ENCODE measurements at regions not wholly inside any gene's neighbourhood (a gene's known extent, or its start where the extent isn't known, plus 50 kb on each side); places are given as distances from the start of the nearest gene placed in this dataset.
"Not testable (repeated sequence)": the region's sequence is repeated elsewhere in the genome, so short reads cannot be mapped to it uniquely, and the experiment has no call there.

- no peaks in the 10 kb centered on the region for H3K4me1 ChIP-seq (ENCODE audit: control insufficient read depth, insufficient read depth, low read length)
- WGBS (ENCODE audit: insufficient coverage): 87% methylated on average over 4 of the region's 15 CpGs
These were observed 202.7 kb downstream of the CRLF2 start for GRCh38 chrX:1009771-1010170.

DNA sequence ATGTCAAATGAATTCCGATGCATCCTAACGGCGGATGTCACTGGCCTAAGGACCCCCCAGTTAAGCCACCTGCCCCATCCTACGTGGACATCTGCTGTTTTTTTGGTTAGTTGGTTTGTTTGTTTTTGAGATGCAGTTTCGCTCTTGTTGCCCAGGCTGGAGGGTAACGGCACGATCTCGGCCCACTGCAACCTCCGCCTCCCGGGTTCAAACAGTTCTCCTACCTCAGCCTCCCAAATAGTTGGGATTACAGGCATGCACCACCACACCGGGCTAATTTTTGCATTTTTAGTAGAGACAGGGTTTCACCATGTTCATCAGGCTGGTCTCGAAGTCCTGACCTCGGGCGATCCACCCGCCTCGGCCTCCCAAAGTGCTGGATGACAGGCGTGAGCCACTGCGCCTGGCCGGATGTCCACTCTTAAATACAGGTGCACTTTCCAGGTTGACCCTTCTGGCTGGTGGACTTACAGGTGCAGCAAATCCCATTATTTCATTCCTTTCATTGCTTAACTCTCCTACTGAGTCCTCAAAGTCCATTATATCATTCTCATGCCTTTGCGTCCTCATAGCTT lies 206.2 kb downstream of the CRLF2 start:
- H3K27ac ChIP-seq (ENCODE audit: low read depth, low read length): no peak overlapping the region
- H3K36me3 ChIP-seq (ENCODE audit: control insufficient read depth, insufficient read depth, low read length): no peaks in the 10 kb centered on the region
- no peak overlapping the region for H3K4me3 ChIP-seq (ENCODE audit: low read depth, low read length)
- H3K9me3 ChIP-seq (ENCODE audit: control insufficient read depth, insufficient read depth, low read length): no peaks in the 10 kb centered on the region
- no peaks in the 10 kb centered on the region for H3K4me1 ChIP-seq (ENCODE audit: control insufficient read depth, insufficient read depth, low read length)
- over 99% methylated on average over 9 of the region's 20 CpGs for WGBS (ENCODE audit: insufficient coverage)
- DNase-seq (ENCODE audit: low read depth in 4 of 6, low spot score in 6 of 6): no peak
- H3K27me3 ChIP-seq (ENCODE audit: control insufficient read depth, insufficient read depth, low read length): no peaks in the 10 kb centered on the region

More at GRCh38 chrX:1009771-1010170, 202.7 kb downstream of the CRLF2 start:
- Histone ChIP-seq H3K27me3 (ENCODE audit: control insufficient read depth, insufficient read depth, low read length) (no peaks in the 10 kb centered on the region), H3K36me3 (ENCODE audit: control insufficient read depth, insufficient read depth, low read length) (no peaks in the 10 kb centered on the region), H3K4me3 (ENCODE audit: low read depth, low read length) (no peak overlapping the region), H3K9me3 (ENCODE audit: control insufficient read depth, insufficient read depth, low read length) (no peaks in the 10 kb centered on the region), H3K27ac (ENCODE audit: low read depth, low read length) (no peak overlapping the region)
- no peak for DNase-seq (ENCODE audit: low read depth in 4 of 6, low spot score in 6 of 6)

- WGBS (ENCODE audit: insufficient coverage): 85% methylated on average over 14 of the region's 23 CpGs
- H3K36me3 ChIP-seq (ENCODE audit: control insufficient read depth, insufficient read depth, low read length): no peaks in the 10 kb centered on the region
These were observed 209.8 kb downstream of the CRLF2 start for GRCh38 chrX:1002611-1003010.

DNA sequence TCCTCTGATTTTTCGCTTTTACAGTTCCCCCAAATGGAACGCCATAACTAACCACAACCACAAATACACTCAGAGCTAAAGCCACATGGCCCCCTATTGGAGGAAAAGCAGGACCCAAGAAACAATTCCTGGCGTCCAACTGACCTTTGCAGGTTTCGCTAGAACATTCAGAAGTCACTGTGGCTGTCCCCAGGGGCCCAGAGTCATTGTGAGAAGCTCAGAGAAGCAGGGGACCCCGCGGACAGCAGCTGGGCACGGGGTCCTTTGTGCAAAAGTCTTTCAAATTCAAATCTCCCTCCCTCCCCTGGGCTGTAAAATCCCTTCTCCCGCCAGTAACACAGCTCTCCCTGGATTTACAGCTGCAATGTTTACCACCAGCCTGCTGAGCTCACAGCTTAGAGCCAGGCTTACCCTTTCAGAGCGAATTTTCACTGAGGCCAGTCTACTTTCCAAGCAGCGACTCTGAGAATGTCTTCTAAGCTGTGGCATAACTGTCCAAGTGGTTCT lies 214.8 kb downstream of the CRLF2 start:
- no peak overlapping the region for H3K27ac ChIP-seq (ENCODE audit: low read depth, low read length)
- no peaks in the 10 kb centered on the region for H3K9me3 ChIP-seq (ENCODE audit: control insufficient read depth, insufficient read depth, low read length)
- peaks cover 7% of the 10 kb centered on the region for H3K4me1 ChIP-seq (ENCODE audit: control insufficient read depth, insufficient read depth, low read length)
- H3K36me3 ChIP-seq (ENCODE audit: control insufficient read depth, insufficient read depth, low read length): no peaks in the 10 kb centered on the region
- WGBS (ENCODE audit: insufficient coverage): 11% methylated on average over 10 of the region's 10 CpGs
- no peak overlapping the region for H3K4me3 ChIP-seq (ENCODE audit: low read depth, low read length)
- DNase-seq (ENCODE audit: low read depth in 4 of 6, low spot score in 6 of 6): peak in 2 of 6 donors; percentile 26 to 70
- no peaks in the 10 kb centered on the region for H3K27me3 ChIP-seq (ENCODE audit: control insufficient read depth, insufficient read depth, low read length)

More at GRCh38 chrX:1002611-1003010, 209.8 kb downstream of the CRLF2 start:
- Histone ChIP-seq H3K27me3 (ENCODE audit: control insufficient read depth, insufficient read depth, low read length) (no peaks in the 10 kb centered on the region), H3K4me3 (ENCODE audit: low read depth, low read length) (no peak overlapping the region), H3K27ac (ENCODE audit: low read depth, low read length) (no peak overlapping the region), H3K4me1 (ENCODE audit: control insufficient read depth, insufficient read depth, low read length) (peaks cover 7% of the 10 kb centered on the region), H3K9me3 (ENCODE audit: control insufficient read depth, insufficient read depth, low read length) (no peaks in the 10 kb centered on the region)
- DNase-seq (ENCODE audit: low read depth in 4 of 6, low spot score in 6 of 6): no peak

- WGBS (ENCODE audit: insufficient coverage): 96% methylated on average over 2 of the region's 2 CpGs
- Histone ChIP-seq H3K27ac (ENCODE audit: low read depth, low read length) (no peak overlapping the region), H3K9me3 (ENCODE audit: control insufficient read depth, insufficient read depth, low read length) (peaks cover 2% of the 10 kb centered on the region), H3K36me3 (ENCODE audit: control insufficient read depth, insufficient read depth, low read length) (no peaks in the 10 kb centered on the region), H3K4me3 (ENCODE audit: low read depth, low read length) (no peak overlapping the region), H3K27me3 (ENCODE audit: control insufficient read depth, insufficient read depth, low read length) (no peaks in the 10 kb centered on the region), H3K4me1 (ENCODE audit: control insufficient read depth, insufficient read depth, low read length) (peaks cover 10% of the 10 kb centered on the region)
- DNase-seq (ENCODE audit: low read depth in 4 of 6, low spot score in 6 of 6): no peak
These were observed 217.7 kb downstream of the CRLF2 start for GRCh38 chrX:994780-995179.

DNA sequence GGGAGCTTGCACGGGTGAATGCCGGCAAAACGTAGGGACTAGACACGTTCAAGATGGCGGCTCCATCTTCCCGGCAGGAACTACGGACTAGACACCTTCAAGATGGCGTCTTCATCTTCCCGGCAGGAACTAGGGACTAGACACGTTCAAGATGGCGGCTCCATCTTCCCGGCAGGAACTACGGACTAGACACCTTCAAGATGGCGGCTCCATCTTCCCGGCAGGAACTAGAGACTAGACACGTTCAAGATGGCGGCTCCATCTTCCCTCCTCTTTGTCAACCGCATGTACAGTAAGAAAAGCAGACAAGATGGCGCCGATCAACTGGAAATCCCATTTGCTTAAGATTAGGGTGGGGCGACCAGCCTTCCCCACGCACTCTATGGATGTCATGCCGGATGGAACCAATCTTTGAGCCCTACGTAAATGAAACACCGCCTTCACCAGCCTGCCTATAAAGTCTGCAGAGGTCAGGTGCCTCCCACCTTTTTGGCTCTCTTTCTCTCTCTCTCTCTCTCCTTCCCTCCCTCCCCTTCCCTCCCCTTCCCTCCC lies 222.4 kb downstream of the CRLF2 start:
- peak in 5 of 6 donors; percentile 61 to 98 (median 96) for DNase-seq (ENCODE audit: low read depth in 4 of 6, low spot score in 6 of 6)
- 22% methylated on average over 24 of the region's 25 CpGs for WGBS (ENCODE audit: insufficient coverage)
- H3K27ac ChIP-seq (ENCODE audit: low read depth, low read length): peak overlapping the region; percentile 75
- peaks cover 2% of the 10 kb centered on the region for H3K9me3 ChIP-seq (ENCODE audit: control insufficient read depth, insufficient read depth, low read length)
- H3K36me3 ChIP-seq (ENCODE audit: control insufficient read depth, insufficient read depth, low read length): no peaks in the 10 kb centered on the region
- H3K4me1 ChIP-seq (ENCODE audit: control insufficient read depth, insufficient read depth, low read length): peaks cover 3% of the 10 kb centered on the region
- H3K4me3 ChIP-seq (ENCODE audit: low read depth, low read length): peak overlapping the region; percentile 29
- no peaks in the 10 kb centered on the region for H3K27me3 ChIP-seq (ENCODE audit: control insufficient read depth, insufficient read depth, low read length)

DNA sequence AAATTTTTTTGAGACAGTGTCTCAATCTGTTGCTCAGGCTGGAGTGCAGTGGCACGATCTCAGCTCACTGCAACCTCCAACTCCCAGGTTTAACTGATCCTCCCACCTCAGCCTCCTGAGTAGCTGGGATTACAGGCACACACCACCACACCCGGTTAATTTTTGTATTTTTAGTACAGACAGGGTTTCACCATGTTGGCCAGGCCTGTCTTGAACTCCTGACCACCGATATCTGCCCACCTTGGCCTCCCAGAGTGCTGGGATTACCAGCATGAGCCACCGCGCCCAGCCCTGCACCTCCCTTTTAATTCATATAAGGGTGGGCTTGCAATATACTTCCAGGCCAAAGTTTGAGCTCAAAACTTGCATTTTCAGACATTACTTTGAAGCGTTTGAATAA lies 223.9 kb downstream of the CRLF2 start:
- not testable (repeated sequence) for H3K4me1 ChIP-seq (ENCODE audit: control insufficient read depth, insufficient read depth, low read length); H3K9me3 ChIP-seq (ENCODE audit: control insufficient read depth, insufficient read depth, low read length); DNase-seq (ENCODE audit: low read depth in 4 of 6, low spot score in 6 of 6); H3K27me3 ChIP-seq (ENCODE audit: control insufficient read depth, insufficient read depth, low read length); H3K4me3 ChIP-seq (ENCODE audit: low read depth, low read length); H3K27ac ChIP-seq (ENCODE audit: low read depth, low read length); H3K36me3 ChIP-seq (ENCODE audit: control insufficient read depth, insufficient read depth, low read length)
- WGBS (ENCODE audit: insufficient coverage): 100% methylated on average over 2 of the region's 6 CpGs

- Histone ChIP-seq H3K4me3 (ENCODE audit: low read depth, low read length) (no peak overlapping the region), H3K27ac (ENCODE audit: low read depth, low read length) (no peak overlapping the region), H3K36me3 (ENCODE audit: control insufficient read depth, insufficient read depth, low read length) (no peaks in the 10 kb centered on the region), H3K27me3 (ENCODE audit: control insufficient read depth, insufficient read depth, low read length) (peaks cover 2% of the 10 kb centered on the region), H3K4me1 (ENCODE audit: control insufficient read depth, insufficient read depth, low read length) (peaks cover 14% of the 10 kb centered on the region), H3K9me3 (ENCODE audit: control insufficient read depth, insufficient read depth, low read length) (no peaks in the 10 kb centered on the region)
- no peak for DNase-seq (ENCODE audit: low read depth in 4 of 6, low spot score in 6 of 6)
- WGBS (ENCODE audit: insufficient coverage): 32% methylated on average over 20 of the region's 20 CpGs
These were observed 230.4 kb downstream of the CRLF2 start for GRCh38 chrX:981791-982626.

DNA sequence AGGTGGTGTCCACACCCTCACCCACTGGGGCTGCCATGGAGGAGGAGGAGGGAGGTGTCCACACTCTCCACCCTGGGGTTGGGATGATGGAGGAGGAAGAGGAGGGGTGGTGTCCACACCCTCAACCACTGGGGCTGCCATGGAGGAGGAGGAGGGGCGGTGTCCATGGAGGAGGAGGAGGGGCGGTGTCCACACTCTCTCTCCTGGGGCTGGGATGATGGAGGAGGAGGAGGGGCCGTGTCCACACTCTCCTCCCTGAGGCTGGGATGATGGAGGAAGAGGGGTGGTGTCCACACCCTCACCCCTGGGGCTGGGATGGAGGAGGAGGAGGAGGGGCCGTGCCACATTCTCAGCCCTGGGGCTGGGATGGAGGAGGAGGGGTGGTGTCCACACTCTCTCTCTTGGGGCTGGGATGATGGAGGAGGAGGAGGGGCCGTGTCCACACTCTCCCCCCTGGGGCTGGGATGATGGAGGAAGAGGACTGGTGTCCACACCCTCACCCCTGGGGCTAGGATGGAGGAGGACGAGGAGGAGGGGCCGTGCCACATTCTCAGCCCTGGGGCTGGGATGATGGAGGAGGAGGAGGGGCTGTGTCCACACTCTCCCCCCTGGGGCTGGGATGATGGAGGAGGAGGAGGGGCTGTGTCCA lies 231.7 kb downstream of the CRLF2 start:
- Histone ChIP-seq H3K27ac (ENCODE audit: low read depth, low read length) (no peak overlapping the region), H3K4me3 (ENCODE audit: low read depth, low read length) (no peak overlapping the region), H3K27me3 (ENCODE audit: control insufficient read depth, insufficient read depth, low read length) (peaks cover 2% of the 10 kb centered on the region), H3K9me3 (ENCODE audit: control insufficient read depth, insufficient read depth, low read length) (no peaks in the 10 kb centered on the region), H3K4me1 (ENCODE audit: control insufficient read depth, insufficient read depth, low read length) (peaks cover 14% of the 10 kb centered on the region), H3K36me3 (ENCODE audit: control insufficient read depth, insufficient read depth, low read length) (no peaks in the 10 kb centered on the region)
- DNase-seq (ENCODE audit: low read depth in 4 of 6, low spot score in 6 of 6): no peak
- WGBS (ENCODE audit: insufficient coverage): 80% methylated on average over 2 of the region's 7 CpGs
